DOHH2 (cell line): ENCODE measurements at regions not wholly inside any gene's neighbourhood (a gene's known extent, or its start where the extent isn't known, plus 50 kb on each side); places are given as distances from the start of the nearest gene placed in this dataset.

Source experiments
- H3F3A ChIP-seq: fragments of 200-600 bp; sonication (generic), shearing (Covaris generic); 2 replicates; pipeline ENCODE4 v1.6.0; 2016; ENCODE audit warnings: antibody characterized with exemption, mild to moderate bottlenecking; ENCODE audit not compliant: control insufficient read depth, insufficient read depth
- H3K27ac ChIP-seq: fragments of 200-600 bp; sonication (generic); 2 replicates; pipeline ENCODE4 v1.5.1; 2014; ENCODE audit warnings: low read depth, mild to moderate bottlenecking, low read length, moderate library complexity
- H3K27me3 ChIP-seq: fragments of 200-600 bp; sonication (generic); 2 replicates; pipeline ENCODE4 v1.6.1; 2014; ENCODE audit warnings: mild to moderate bottlenecking, low read length, mixed read lengths; ENCODE audit not compliant: control insufficient read depth
- H3K36me3 ChIP-seq: fragments of 200-600 bp; sonication (generic); 2 replicates; pipeline ENCODE4 v1.6.1; 2014; ENCODE audit warnings: mild to moderate bottlenecking, low read length, moderate library complexity, mixed read lengths; ENCODE audit not compliant: control insufficient read depth
- H3K4me1 ChIP-seq: fragments of 200-600 bp; sonication (generic); 2 replicates; pipeline ENCODE4 v1.6.1; 2014; ENCODE audit warnings: mild to moderate bottlenecking, low read length, mixed read lengths; ENCODE audit not compliant: control insufficient read depth
- H3K4me2 ChIP-seq: fragments of 200-600 bp; sonication (generic); 2 replicates; pipeline ENCODE4 v1.6.0; 2014; ENCODE audit warnings: mild to moderate bottlenecking, low read length, moderate library complexity
- H3K4me3 ChIP-seq: fragments of 200-600 bp; sonication (generic); 2 replicates; pipeline ENCODE4 v1.5.1; 2014; ENCODE audit warnings: mild to moderate bottlenecking, low read length, mixed read lengths
- H3K79me2 ChIP-seq: fragments of 200-600 bp; sonication (generic); 2 replicates; pipeline ENCODE4 v1.6.1; 2014; ENCODE audit warnings: mild to moderate bottlenecking, low read length, mixed read lengths; ENCODE audit not compliant: control insufficient read depth
- H3K9me2 ChIP-seq: fragments of 200-600 bp; sonication (generic); replicated peaks from 2 replicates; pipeline ENCODE4 v1.6.1; 2014; ENCODE audit warnings: mild to moderate bottlenecking, low read length, mixed read lengths; ENCODE audit not compliant: control insufficient read depth
- H3K9me3 ChIP-seq: fragments of 200-600 bp; sonication (generic); 2 replicates; pipeline ENCODE4 v1.6.1; 2014; ENCODE audit warnings: antibody characterized with exemption, low read length, mixed read lengths; ENCODE audit not compliant: control insufficient read depth, insufficient read depth
- H4K20me1 ChIP-seq: fragments of 200-600 bp; sonication (generic); 2 replicates; pipeline ENCODE4 v1.6.0; 2014; ENCODE audit warnings: low read depth, mild to moderate bottlenecking, antibody characterized with exemption, low read length, moderate library complexity; ENCODE audit not compliant: control insufficient read depth, insufficient read depth
- CTCF ChIP-seq: fragments of 200-600 bp; sonication (generic); IDR thresholded peaks from one replicate; pipeline ENCODE4 v1.5.1; 2014; ENCODE audit warnings: antibody characterized with exemption, mild to moderate bottlenecking, low read depth, low read length; ENCODE audit not compliant: poor library complexity, severe bottlenecking
- EZH2phosphoT487 ChIP-seq: fragments of 200-600 bp; sonication (generic); IDR thresholded peaks from 2 replicates; pipeline ENCODE4 v1.6.1; 2017; ENCODE audit warnings: borderline replicate concordance, mild to moderate bottlenecking, antibody characterized with exemption, low read length, moderate library complexity, mixed read lengths

- no peaks in the 10 kb centered on the region for H3K79me2 ChIP-seq
- no peaks in the 10 kb centered on the region for H3K27me3 ChIP-seq
- H3K4me1 ChIP-seq = no peaks in the 10 kb centered on the region
- H3K9me3 ChIP-seq = no peaks in the 10 kb centered on the region
- H4K20me1 ChIP-seq = no peaks in the 10 kb centered on the region
- H3F3A ChIP-seq = no peaks in the 10 kb centered on the region
- H3K36me3 ChIP-seq = no peaks in the 10 kb centered on the region
- TF ChIP-seq EZH2phosphoT487 (no peak), CTCF (no peak)
- no peaks in the 10 kb centered on the region for H3K9me2 ChIP-seq
- no peak overlapping the region for H3K4me2 ChIP-seq
- no peak overlapping the region for H3K4me3 ChIP-seq
- H3K27ac ChIP-seq = no peak overlapping the region
Measured at GRCh38 chr2:176525086-176525485, 255.8 kb downstream of the MTX2 start.

DNA sequence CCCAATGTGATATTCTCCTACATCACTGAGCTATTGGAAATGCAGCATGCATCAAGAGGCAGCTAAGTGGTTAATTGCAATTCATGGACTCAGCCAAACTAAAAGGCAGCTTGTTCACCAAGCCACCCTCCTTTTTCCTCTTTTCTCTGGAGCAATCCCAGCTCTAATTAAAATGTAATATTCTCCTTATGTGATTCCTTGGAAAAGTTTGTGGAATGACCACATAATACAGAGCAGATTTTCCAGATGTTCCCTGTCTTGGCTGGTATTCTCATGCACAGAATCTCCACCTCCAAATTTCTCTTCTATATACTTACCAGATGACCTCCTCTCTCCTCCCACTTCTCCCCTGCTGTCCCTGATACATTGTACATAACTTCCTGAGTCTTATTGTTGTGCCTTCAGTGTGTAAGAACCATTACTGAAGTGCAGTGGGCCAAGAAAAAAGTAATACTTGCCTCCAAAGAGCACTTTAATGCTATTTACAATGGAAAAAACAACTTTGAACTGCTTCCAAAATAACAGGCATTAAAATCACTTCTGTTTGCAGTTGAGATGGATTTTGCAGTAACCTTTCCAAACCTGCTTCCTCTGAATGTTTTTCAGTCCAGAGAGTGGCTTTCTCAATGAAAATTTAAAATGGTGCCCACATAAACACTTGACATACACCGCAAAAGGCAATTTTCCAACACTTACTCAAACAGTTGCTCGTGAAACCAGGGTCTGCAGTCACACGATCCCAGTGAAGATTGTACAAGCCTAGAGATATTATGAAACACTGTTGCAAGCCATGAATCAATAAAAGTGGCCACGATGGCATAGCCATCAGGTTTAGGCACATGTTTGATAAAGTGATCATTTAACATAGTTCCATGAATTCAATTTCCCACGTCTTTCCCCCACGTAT is 258.0 kb downstream of the MTX2 start:
- H3K36me3 ChIP-seq = no peaks in the 10 kb centered on the region
- no peak overlapping the region for H3K27ac ChIP-seq
- no peak overlapping the region for H3K4me2 ChIP-seq
- no peaks in the 10 kb centered on the region for H3K9me3 ChIP-seq
- H3K27me3 ChIP-seq = no peaks in the 10 kb centered on the region
- no peaks in the 10 kb centered on the region for H3K4me1 ChIP-seq
- no peaks in the 10 kb centered on the region for H4K20me1 ChIP-seq
- H3F3A ChIP-seq = no peaks in the 10 kb centered on the region
- TF ChIP-seq EZH2phosphoT487 = no peak
- TF ChIP-seq CTCF = no peak
- no peaks in the 10 kb centered on the region for H3K9me2 ChIP-seq
- H3K4me3 ChIP-seq = no peak overlapping the region
- H3K79me2 ChIP-seq = no peaks in the 10 kb centered on the region

GRCh38 chr2:176531608-176532007 is 262.4 kb downstream of the MTX2 start:
- Histone ChIP-seq H3K4me1 (no peaks in the 10 kb centered on the region), H3K4me2 (no peak overlapping the region), H3F3A (no peaks in the 10 kb centered on the region), H3K27ac (no peak overlapping the region), H3K4me3 (no peak overlapping the region), H3K9me2 (no peaks in the 10 kb centered on the region), H3K36me3 (no peaks in the 10 kb centered on the region), H3K9me3 (no peaks in the 10 kb centered on the region), H3K79me2 (no peaks in the 10 kb centered on the region), H4K20me1 (no peaks in the 10 kb centered on the region), H3K27me3 (no peaks in the 10 kb centered on the region)
- TF ChIP-seq CTCF = no peak
- TF ChIP-seq EZH2phosphoT487 = no peak
